ENCODE measurements at regions not wholly inside any gene's neighbourhood (a gene's known extent, or its start where the extent isn't known, plus 50 kb on each side); places are given as distances from the start of the nearest gene placed in this dataset.

- no peaks in the 10 kb centered on the region for H3K9me3 ChIP-seq
- no peak for ATAC-seq
- H3K4me2 ChIP-seq = no peak overlapping the region
- ChIA-PET POLR2A (no interaction called here), CTCF (interaction anchor here (1.3 kb wide), 1 partner anchor 15 kb away, joined by 3 read pairs; no protein-coding TSS in a partner anchor)
- no peak overlapping the region for H3K4me3 ChIP-seq
- no peaks in the 10 kb centered on the region for H3K4me1 ChIP-seq
- 0% methylated on average over 1 of the region's 1 CpG for WGBS (ENCODE audit: missing lambda C conversion rate)
- no peak overlapping the region for H3K27ac ChIP-seq
- DNase-seq (ENCODE audit: low read depth in 1 of 2, low spot score in 1 of 2) = no peak
- FAIRE-seq = no peak
- TF ChIP-seq, protein P1, sequence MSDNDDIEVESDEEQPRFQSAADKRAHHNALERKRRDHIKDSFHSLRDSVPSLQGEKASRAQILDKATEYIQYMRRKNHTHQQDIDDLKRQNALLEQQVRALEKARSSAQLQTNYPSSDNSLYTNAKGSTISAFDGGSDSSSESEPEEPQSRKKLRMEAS (IDR thresholded peaks at IDR 0.05) = no peak
- TF ChIP-seq CTCF (IDR thresholded peaks at IDR 0.05) (no peak), RNF2 (IDR thresholded peaks at IDR 0.05; ENCODE audit: borderline replicate concordance, low read depth) (no peak), RFX5 (IDR thresholded peaks at IDR 0.05) (no peak), ZNF302 (CRISPR knock-in tag; IDR thresholded peaks at IDR 0.05) (no peak), HOXB13 (CRISPR knock-in tag; IDR thresholded peaks at IDR 0.05; ENCODE audit: low read depth) (no peak), EP300 (IDR thresholded peaks at IDR 0.05) (no peak), ATOH8 (CRISPR knock-in tag; IDR thresholded peaks at IDR 0.05; ENCODE audit: low read depth) (no peak), TFCP2L1 (CRISPR knock-in tag; IDR thresholded peaks at IDR 0.05) (no peak)
Measured at GRCh38 chr3:89562373-89562772, 455.0 kb downstream of the EPHA3 start.

DNA sequence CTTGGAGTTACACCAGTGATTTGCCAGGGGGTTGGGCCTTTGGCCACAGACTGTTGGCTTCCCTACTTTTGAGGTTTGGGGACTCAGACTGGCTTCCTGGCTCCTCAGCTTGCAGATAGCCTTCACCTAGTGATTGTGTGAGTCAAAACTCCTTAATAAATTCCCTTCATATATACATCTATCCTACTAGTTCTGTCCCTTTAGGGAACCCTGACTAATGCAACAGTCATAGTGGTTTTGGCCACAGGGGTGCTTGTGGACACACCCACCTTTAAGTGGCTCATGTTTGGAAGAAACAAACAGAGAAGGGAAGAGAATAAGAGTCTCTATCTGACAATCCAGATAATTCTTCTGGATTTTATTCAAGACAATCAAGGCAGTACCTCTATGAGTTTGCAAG is 457.7 kb downstream of the EPHA3 start:
- no peak for DNase-seq (ENCODE audit: low read depth in 1 of 2, low spot score in 1 of 2)
- CTCF ChIA-PET = no interaction called here
- H3K4me2 ChIP-seq = no peak overlapping the region

More for the DNA sequence above, 457.7 kb downstream of the EPHA3 start:
- no peak for TF ChIP-seq ZNF302 (CRISPR knock-in tag; IDR thresholded peaks at IDR 0.05)
- TF ChIP-seq PHF8 (IDR thresholded peaks at IDR 0.05; ENCODE audit: borderline replicate concordance, low read depth) = no peak
- TF ChIP-seq, protein P2, sequence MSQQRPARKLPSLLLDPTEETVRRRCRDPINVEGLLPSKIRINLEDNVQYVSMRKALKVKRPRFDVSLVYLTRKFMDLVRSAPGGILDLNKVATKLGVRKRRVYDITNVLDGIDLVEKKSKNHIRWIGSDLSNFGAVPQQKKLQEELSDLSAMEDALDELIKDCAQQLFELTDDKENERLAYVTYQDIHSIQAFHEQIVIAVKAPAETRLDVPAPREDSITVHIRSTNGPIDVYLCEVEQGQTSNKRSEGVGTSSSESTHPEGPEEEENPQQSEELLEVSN (IDR thresholded peaks at IDR 0.05; ENCODE audit: borderline replicate concordance, low read depth) = no peak
- TF ChIP-seq EHMT2 (IDR thresholded peaks at IDR 0.05; ENCODE audit: low read depth) = no peak
- no peak for TF ChIP-seq GATA3 (IDR thresholded peaks at IDR 0.05; ENCODE audit: borderline replicate concordance)
- no peak for TF ChIP-seq RFX5 (IDR thresholded peaks at IDR 0.05)
- TF ChIP-seq, protein P3, sequence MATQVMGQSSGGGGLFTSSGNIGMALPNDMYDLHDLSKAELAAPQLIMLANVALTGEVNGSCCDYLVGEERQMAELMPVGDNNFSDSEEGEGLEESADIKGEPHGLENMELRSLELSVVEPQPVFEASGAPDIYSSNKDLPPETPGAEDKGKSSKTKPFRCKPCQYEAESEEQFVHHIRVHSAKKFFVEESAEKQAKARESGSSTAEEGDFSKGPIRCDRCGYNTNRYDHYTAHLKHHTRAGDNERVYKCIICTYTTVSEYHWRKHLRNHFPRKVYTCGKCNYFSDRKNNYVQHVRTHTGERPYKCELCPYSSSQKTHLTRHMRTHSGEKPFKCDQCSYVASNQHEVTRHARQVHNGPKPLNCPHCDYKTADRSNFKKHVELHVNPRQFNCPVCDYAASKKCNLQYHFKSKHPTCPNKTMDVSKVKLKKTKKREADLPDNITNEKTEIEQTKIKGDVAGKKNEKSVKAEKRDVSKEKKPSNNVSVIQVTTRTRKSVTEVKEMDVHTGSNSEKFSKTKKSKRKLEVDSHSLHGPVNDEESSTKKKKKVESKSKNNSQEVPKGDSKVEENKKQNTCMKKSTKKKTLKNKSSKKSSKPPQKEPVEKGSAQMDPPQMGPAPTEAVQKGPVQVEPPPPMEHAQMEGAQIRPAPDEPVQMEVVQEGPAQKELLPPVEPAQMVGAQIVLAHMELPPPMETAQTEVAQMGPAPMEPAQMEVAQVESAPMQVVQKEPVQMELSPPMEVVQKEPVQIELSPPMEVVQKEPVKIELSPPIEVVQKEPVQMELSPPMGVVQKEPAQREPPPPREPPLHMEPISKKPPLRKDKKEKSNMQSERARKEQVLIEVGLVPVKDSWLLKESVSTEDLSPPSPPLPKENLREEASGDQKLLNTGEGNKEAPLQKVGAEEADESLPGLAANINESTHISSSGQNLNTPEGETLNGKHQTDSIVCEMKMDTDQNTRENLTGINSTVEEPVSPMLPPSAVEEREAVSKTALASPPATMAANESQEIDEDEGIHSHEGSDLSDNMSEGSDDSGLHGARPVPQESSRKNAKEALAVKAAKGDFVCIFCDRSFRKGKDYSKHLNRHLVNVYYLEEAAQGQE (IDR thresholded peaks at IDR 0.05) = no peak
- no peak for TF ChIP-seq CHD4 (IDR thresholded peaks at IDR 0.05; ENCODE audit: borderline replicate concordance)
- TF ChIP-seq CHD2 (IDR thresholded peaks at IDR 0.05; ENCODE audit: low read length, partially characterized antibody) = no peak
- TF ChIP-seq CBX8 (IDR thresholded peaks at IDR 0.05) = no peak
- no peak for TF ChIP-seq BCL3 (IDR thresholded peaks at IDR 0.05)
- no peak for TF ChIP-seq HDAC2 (IDR thresholded peaks at IDR 0.05)
- ATAC-seq (no peak), FAIRE-seq (no peak)
- no peak overlapping the region for H3K4me3 ChIP-seq
- POLR2A ChIA-PET = no interaction called here
- H3K9me3 ChIP-seq = no peaks in the 10 kb centered on the region
- H3K4me1 ChIP-seq = no peaks in the 10 kb centered on the region
- H3K27ac ChIP-seq = no peak overlapping the region
